Spleen (tissue), 11 donors: ENCODE measurements at regions not wholly inside any gene's neighbourhood (a gene's known extent, or its start where the extent isn't known, plus 50 kb on each side); places are given as distances from the start of the nearest gene placed in this dataset.

Experiments
- DNase-seq: peaks from one replicate; pipeline ENCODE4 v3.0.0-alpha.2; 2020
- H3K27ac ChIP-seq, 8 donors: fragments of 200-600 bp; sonication (generic) in 7 of 8; 1 replicate in 4 of 8; 2 replicates in 4 of 8; pipeline versions ENCODE4 v1.5.0 to v1.8.0; 2016 to 2021; ENCODE audit warnings: inconsistent platforms in 4 of 8, mild to moderate bottlenecking in 4 of 8, moderate library complexity in 1 of 8
- H3K27me3 ChIP-seq, 7 donors: fragments of 200-600 bp; sonication (generic) in 6 of 7; replicated peaks in 1 of 7; 1 replicate in 4 of 7; 2 replicates in 3 of 7; pipeline versions ENCODE4 v1.5.0 to v1.8.0; 2016 to 2021; ENCODE audit warnings: inconsistent platforms in 3 of 7, mild to moderate bottlenecking in 1 of 7
- H3K36me3 ChIP-seq, 6 donors: fragments of 200-600 bp; sonication (generic) in 5 of 6; 1 replicate in 4 of 6; 2 replicates in 2 of 6; pipeline versions ENCODE4 v1.5.0 to v1.8.0; 2016 to 2021; ENCODE audit warnings: inconsistent platforms in 2 of 6
- H3K4me1 ChIP-seq, 6 donors: fragments of 200-600 bp; sonication (generic) in 5 of 6; 1 replicate in 3 of 6; 2 replicates in 3 of 6; pipeline versions ENCODE4 v1.5.0 to v1.8.0; 2016 to 2021; ENCODE audit warnings: inconsistent platforms in 3 of 6
- H3K4me3 ChIP-seq, 8 donors: fragments of 200-600 bp; sonication (generic) in 7 of 8; 1 replicate in 4 of 8; 2 replicates in 4 of 8; pipeline versions ENCODE4 v1.5.0 to v1.8.0; 2016 to 2021; ENCODE audit warnings: inconsistent platforms in 4 of 8, mild to moderate bottlenecking in 4 of 8, moderate library complexity in 2 of 8
- H3K9me3 ChIP-seq, 8 donors: fragments of 200-600 bp; sonication (generic) in 7 of 8; 1 replicate in 4 of 8; 2 replicates in 4 of 8; pipeline versions ENCODE4 v1.5.0 to v1.8.0; 2016 to 2021; ENCODE audit warnings: inconsistent platforms in 4 of 8
- POLR2A ChIP-seq, 3 donors: fragments of 450-650 bp; IDR thresholded peaks; one replicate each; pipeline ENCODE4 v1.5.1; 2017; ENCODE audit warnings: antibody characterized with exemption in 3 of 3, mild to moderate bottlenecking in 1 of 3
- POLR2AphosphoS5 ChIP-seq, 3 donors: sonication (generic); formaldehyde crosslinking; IDR thresholded peaks; one replicate each; pipeline ENCODE4 v1.5.1; 2017; ENCODE audit warnings: antibody characterized with exemption in 3 of 3
- WGBS, 5 donors: extraction: QIAGEN DNeasy Blood & Tissue Kit in 3 of 5; methylation state at CpG; one replicate each; pipeline versions ENCODE4 v1.1.5 to v1.1.7; 2013 to 2018; 5-methylcytosine and 5-hydroxymethylcytosine counted together
- intact Hi-C: fragments of 100-400 bp; cut with DNase I; formaldehyde crosslinking; loops from one replicate; pipeline ENCODE4 v1.15.0; 2023; ENCODE audit warnings: low total_unique reads
- TF ChIP-seq, protein P1 (sequence below), 11 experiments: fragments of 200-600 bp in 7 of 11; fragments of 450-650 bp in 4 of 11; sonication (generic) in 4 of 11; IDR thresholded peaks in 8 of 11; conservative IDR thresholded peaks in 3 of 11; 1 replicate in 7 of 11; 2 replicates in 4 of 11; pipeline versions ENCODE4 v1.4.0 to v1.8.0; 2016 to 2021; ENCODE audit warnings: antibody characterized with exemption in 11 of 11, inconsistent platforms in 4 of 11, mild to moderate bottlenecking in 1 of 11
- donor health status: healthy with polysubstance abuse.
- donor health status: DM: no; HTN: no; CAD: no; lungs with moderate emphysema.
- donor health status: DM: no; HTN: no; CAD: no.
- donor health status: Bipolar disorder and iron deficiency.
- donor health status: healthy.
- donor health status: DM: no; HTN: no; CAD: no.
- donor health status: DM: yes; HTN: yes; CAD: no.

DNA sequence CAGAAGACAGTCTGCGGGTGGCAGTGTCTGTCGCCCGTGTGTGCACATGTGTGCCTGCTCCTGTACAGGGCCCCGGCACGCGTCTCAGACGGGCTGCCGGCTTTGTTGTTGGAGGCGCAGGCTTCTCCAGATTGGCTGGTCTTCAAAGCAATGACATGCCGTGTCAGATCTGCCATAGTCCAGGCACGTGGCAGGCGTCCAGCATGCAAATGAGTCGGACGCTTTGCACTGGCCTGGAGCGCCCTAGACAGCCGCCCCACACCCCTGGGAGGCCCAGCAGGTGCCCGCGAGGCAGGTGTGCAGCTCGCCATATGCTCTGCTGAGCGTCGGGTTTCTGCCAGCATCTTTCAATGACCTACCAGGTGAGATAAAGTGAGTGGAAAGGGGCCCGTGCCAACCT, 71.5 kb downstream of the GADD45G start:
- DNase-seq, result no peak
- TF ChIP-seq POLR2A (IDR thresholded peaks at IDR 0.05) (no peak), POLR2AphosphoS5 (IDR thresholded peaks at IDR 0.05) (no peak)
- TF ChIP-seq, protein P1, sequence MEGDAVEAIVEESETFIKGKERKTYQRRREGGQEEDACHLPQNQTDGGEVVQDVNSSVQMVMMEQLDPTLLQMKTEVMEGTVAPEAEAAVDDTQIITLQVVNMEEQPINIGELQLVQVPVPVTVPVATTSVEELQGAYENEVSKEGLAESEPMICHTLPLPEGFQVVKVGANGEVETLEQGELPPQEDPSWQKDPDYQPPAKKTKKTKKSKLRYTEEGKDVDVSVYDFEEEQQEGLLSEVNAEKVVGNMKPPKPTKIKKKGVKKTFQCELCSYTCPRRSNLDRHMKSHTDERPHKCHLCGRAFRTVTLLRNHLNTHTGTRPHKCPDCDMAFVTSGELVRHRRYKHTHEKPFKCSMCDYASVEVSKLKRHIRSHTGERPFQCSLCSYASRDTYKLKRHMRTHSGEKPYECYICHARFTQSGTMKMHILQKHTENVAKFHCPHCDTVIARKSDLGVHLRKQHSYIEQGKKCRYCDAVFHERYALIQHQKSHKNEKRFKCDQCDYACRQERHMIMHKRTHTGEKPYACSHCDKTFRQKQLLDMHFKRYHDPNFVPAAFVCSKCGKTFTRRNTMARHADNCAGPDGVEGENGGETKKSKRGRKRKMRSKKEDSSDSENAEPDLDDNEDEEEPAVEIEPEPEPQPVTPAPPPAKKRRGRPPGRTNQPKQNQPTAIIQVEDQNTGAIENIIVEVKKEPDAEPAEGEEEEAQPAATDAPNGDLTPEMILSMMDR (IDR thresholded peaks at IDR 0.05 in 8 of 11, conservative IDR thresholded peaks at IDR 0.05 in 3 of 11), result no peak
- intact Hi-C loops, result no loop called here
- WGBS, 5 donors, result 92 to 97% (median 93%) methylated on average over 19 to 22 of the region's 22 CpGs
- no peaks in the 10 kb centered on the region for H3K9me3 ChIP-seq
- H3K36me3 ChIP-seq, result no peaks in the 10 kb centered on the region
- H3K4me3 ChIP-seq, result no peak overlapping the region
- no peaks in the 10 kb centered on the region for H3K27me3 ChIP-seq
- no peak overlapping the region for H3K27ac ChIP-seq
- H3K4me1 ChIP-seq, result peaks cover 0 to 4% (median 0%) of the 10 kb centered on the region in 6 donors

DNA sequence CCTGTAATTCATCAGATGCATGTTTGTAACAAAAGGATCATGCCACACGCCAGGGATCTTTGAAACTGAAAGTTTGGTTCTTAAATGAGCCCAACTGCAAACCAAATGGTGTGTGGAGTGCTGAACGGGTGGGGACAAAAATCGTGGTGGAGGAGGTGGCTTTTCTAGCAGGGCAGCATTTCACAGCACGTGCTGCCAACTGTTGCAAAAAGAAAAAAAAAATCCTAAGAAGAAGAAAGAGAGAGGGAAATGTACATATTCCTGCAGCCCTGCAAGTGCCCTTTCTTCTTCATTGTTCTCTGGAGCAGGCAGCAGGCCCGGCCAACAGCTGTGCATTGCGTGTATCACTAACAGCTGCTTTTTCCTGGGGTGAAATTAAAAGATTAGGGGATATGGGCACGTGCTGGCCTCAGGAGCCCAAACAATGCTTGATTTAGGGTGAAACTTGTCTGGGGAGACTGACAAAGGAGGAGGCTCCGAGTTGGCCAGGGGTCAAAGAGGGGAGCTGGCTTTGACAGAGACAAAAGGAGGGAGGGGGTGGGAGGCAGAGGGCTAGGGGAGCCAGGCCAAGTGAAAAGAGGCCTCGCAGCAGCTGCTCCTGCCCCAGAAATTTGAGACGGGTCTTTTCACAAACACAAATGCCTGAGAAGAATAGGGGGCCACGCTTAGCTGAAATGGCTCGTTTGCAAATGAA, 73.0 kb downstream of the GADD45G start:
- intact Hi-C loops, result no loop called here
- H3K4me3 ChIP-seq, result no peak overlapping the region
- 65 to 74% (median 72%) methylated on average over 12 of the region's 12 CpGs for WGBS, 5 donors

DNA sequence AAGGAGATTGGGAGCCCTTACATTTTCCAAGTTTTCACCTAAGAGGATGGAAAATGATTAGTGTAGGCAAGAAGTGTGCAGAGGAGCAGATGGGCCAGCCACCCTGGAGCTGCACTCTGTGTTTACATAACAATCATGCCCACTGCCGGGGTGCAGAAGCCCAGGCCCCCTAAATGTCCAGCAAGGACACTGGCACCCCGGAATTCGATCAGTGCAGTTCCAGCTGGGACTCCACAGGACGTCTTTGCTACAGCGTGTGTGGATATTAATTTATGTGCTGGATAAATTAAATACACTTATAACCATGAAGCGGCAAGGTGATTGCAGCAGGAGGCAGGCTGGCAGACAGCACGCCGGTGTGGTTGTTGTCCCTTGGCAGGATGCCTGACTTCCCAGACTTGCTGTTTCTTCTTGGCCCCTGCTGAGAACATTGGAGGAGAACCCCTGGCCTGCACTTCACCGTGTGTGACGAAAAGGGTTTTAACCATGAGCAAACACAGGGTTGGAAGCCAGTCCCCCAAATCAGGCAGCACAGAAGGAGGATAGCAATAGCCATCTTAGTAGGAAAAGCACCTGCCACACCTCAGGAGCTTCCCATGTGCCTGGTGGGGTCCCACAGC, 73.7 kb downstream of the GADD45G start:
- intact Hi-C loops, result no loop called here
- WGBS, 5 donors, result 89 to 92% (median 90%) methylated on average over 10 of the region's 10 CpGs
- Histone ChIP-seq H3K27me3 (no peaks in the 10 kb centered on the region), H3K9me3 (no peaks in the 10 kb centered on the region), H3K36me3 (no peaks in the 10 kb centered on the region), H3K4me3 (no peak overlapping the region), H3K4me1 (no peaks in the 10 kb centered on the region), H3K27ac (no peak overlapping the region)
- DNase-seq, result no peak
- no peak for TF ChIP-seq POLR2A (IDR thresholded peaks at IDR 0.05)
- TF ChIP-seq, protein P1 (IDR thresholded peaks at IDR 0.05 in 8 of 11, conservative IDR thresholded peaks at IDR 0.05 in 3 of 11), result no peak
- no peak for TF ChIP-seq POLR2AphosphoS5 (IDR thresholded peaks at IDR 0.05)

More for the DNA sequence above, 73.0 kb downstream of the GADD45G start:
- Histone ChIP-seq H3K36me3 (no peaks in the 10 kb centered on the region), H3K27me3 (no peaks in the 10 kb centered on the region), H3K9me3 (no peaks in the 10 kb centered on the region), H3K4me1 (peaks cover 0 to under 1% (median 0%) of the 10 kb centered on the region in 6 donors), H3K27ac (no peak overlapping the region)
- DNase-seq, result no peak
- TF ChIP-seq POLR2AphosphoS5 (IDR thresholded peaks at IDR 0.05) (no peak), POLR2A (IDR thresholded peaks at IDR 0.05) (no peak)
- TF ChIP-seq, protein P1 (IDR thresholded peaks at IDR 0.05 in 8 of 11, conservative IDR thresholded peaks at IDR 0.05 in 3 of 11), result no peak

DNA sequence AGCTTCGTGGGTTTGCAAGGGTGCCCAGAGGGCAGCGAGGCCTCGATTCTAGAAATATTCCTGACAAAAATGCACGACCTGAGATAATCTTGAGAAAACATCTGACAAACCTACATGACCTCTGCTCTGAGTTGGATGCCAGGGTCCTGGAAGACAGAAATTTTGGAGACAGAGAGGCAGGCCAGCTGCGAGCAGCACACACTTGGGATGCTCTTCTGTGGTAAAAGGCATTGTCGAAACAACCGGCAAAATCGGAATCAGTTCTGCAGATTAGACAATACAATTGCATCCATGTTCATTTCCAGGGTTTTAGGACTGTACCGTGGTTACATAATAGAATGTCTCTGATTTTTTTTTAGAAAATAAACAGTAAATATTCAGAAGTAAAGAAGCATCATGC, 74.2 kb downstream of the GADD45G start:
- TF ChIP-seq POLR2AphosphoS5 (IDR thresholded peaks at IDR 0.05) (no peak), POLR2A (IDR thresholded peaks at IDR 0.05) (no peak)
- TF ChIP-seq, protein P1 (IDR thresholded peaks at IDR 0.05 in 8 of 11, conservative IDR thresholded peaks at IDR 0.05 in 3 of 11), result no peak
- Histone ChIP-seq H3K4me3 (no peak overlapping the region), H3K36me3 (no peaks in the 10 kb centered on the region), H3K9me3 (no peaks in the 10 kb centered on the region), H3K27me3 (no peaks in the 10 kb centered on the region), H3K4me1 (no peaks in the 10 kb centered on the region), H3K27ac (no peak overlapping the region)
- WGBS, 5 donors, result 79 to 91% (median 90%) methylated on average over 9 of the region's 9 CpGs
- intact Hi-C loops, result no loop called here
- no peak for DNase-seq
